ENCODE measurements at regions not wholly inside any gene's neighbourhood (a gene's known extent, or its start where the extent isn't known, plus 50 kb on each side); places are given as distances from the start of the nearest gene placed in this dataset.
A peak's percentile ranks its signal among the peaks of the same experiment; 100 is the strongest.
"Not testable (repeated sequence)": the region's sequence is repeated elsewhere in the genome, so short reads cannot be mapped to it uniquely, and the experiment has no call there.

DNA sequence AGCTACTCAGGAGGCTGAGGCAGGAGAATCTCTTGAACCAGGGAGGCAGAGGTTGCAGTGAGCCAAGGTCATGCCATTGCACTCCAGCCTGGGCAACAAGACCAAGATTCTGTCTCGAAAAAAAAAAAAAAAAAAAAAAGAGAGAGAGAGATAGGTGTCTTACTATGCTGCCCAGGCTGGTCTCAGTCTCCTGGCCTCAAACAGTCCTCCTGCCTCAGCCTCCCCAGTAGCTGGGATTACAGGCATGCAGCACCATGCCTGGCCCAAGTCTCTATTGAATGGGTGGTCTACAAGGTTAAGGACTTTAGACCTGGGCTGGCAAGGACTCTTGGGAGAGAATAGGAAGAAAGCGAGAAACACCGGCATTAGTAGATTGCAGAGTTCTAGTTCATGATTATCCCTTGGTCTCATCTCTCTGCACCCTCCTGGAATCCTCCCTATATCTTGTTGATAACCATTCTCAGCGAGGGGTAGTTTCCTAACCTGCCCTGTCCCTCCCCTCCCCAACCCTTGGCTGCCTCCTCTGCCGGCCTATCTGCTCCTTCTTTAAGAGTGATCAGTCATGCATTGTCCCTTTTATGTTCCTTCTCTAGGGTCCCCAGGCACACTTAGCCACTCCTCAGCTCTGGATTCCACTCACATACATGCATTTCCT lies 128.1 kb upstream of the MAP1LC3B2 start:
- no peak for DNase-seq (ENCODE audit: low read depth)

GRCh38 chr12:116431677-116432300 lies 127.4 kb upstream of the MAP1LC3B2 start:
- no peak for DNase-seq (ENCODE audit: low read depth)

DNA sequence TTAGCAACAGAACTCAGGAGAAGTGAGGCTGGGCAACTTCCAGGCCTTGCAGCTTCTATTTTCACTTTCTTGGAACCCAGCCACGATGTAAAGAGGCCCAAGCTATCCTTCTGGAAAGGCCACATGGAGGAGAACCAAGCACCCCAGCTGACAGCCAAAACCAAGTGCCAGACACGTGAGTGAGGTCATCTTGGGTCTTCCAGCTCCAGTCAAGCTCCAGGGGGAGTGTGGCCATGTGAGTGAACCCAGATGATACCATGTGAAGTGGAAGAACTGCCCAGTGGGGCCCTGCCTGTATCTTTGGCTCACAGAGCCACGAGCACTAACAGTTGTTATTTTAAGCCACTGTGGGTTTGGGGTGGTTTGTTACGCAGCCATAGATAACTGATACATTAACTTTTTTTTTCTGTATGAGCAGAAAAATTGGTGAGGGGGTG lies 126.8 kb upstream of the MAP1LC3B2 start:
- peak; percentile 52 for DNase-seq (ENCODE audit: low read depth)

- no peak for DNase-seq (ENCODE audit: low read depth)
Measured at GRCh38 chr12:116433249-116433648, 125.9 kb upstream of the MAP1LC3B2 start.

GRCh38 chr12:116434155-116435011 lies 124.8 kb upstream of the MAP1LC3B2 start:
- DNase-seq (ENCODE audit: low read depth): peak; percentile 92

DNA sequence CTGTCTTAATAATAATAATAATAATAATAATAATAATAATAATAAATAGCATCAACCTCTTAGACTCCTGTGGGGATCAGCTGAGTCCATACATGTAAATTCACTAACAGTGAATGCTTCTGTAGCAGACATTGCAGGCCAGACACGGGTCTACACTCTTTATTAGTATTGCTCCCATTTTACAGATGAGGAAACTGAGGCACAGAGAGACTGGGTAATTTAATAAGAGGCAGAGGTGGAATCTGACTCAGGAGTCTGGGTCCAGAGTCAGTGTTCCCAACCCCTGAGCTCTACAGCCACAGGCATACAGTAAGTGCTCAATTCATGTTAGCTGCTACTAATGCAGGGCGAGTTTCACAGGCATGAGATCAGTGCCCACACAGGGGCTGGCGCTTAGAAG lies 123.2 kb upstream of the MAP1LC3B2 start:
- DNase-seq (ENCODE audit: low read depth): no peak

GRCh38 chr12:116436561-116437249 lies 122.5 kb upstream of the MAP1LC3B2 start:
- no peak for DNase-seq (ENCODE audit: low read depth)

- no peak for DNase-seq (ENCODE audit: low read depth)
Measured at GRCh38 chr12:116441292-116441691, 117.9 kb upstream of the MAP1LC3B2 start.

- no peak for DNase-seq (ENCODE audit: low read depth)
Measured at GRCh38 chr12:116442304-116442703, 116.9 kb upstream of the MAP1LC3B2 start.

DNA sequence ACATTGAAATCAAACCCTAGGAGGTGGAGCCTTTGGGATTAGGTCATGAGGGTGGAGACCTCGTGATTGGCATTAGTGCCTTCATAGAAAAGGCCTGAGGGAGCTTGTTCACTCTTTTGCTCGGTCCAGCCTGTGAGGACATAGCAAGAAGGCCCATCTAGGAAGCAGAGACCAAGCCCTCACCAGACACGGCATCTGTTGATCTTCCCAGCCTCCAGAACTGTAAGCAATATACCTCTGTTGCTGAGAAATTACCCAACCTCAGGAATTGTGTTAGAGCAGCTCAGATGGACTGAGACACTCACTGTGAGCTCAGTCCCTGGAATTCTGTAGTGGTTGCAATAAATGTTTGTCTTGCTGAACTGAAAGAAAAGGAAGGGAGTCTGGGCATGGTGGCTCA lies 116.2 kb upstream of the MAP1LC3B2 start:
- DNase-seq (ENCODE audit: low read depth): no peak

DNA sequence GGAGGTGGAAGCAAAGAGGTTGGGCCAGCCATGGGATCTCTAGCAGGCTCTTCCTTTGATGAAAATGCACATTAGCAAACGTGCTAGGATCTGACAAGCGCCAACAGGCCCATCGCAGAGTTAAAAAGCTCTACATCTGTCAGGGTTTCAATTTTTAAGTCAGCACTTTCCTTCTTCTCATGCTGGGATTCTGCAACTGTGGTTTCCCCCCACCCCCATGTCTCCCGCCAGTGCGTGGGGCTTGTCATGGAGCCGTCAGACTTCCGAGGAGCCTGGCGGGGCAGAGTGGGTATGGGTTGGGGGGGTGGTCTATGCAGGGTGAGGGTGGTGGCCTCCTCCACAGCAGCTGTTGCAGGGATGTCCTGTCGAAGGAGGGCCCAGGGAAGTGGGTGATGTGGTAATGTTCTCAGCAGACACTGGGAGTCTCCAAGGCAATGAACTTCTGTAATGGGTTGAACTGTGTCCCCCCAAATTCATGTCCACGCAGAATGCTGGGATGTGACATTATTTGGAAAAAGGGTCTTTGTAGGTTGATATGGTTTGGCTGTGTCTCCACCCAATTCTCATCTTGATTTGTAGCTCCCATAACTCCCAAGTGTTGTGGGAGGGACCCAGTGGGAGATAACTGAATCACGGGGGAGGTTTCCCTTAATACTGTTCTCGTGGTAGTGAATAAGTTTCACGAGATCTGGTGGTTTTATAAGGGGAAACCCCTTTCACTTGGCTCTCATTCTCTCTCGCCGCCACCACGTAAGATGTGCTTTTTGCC lies 115.2 kb upstream of the MAP1LC3B2 start:
- no peak for DNase-seq (ENCODE audit: low read depth)

- no peak for DNase-seq (ENCODE audit: low read depth)
Measured at GRCh38 chr12:116444590-116444943, 114.6 kb upstream of the MAP1LC3B2 start.

GRCh38 chr12:116448165-116448739 lies 110.9 kb upstream of the MAP1LC3B2 start:
- no peak for DNase-seq (ENCODE audit: low read depth)

- DNase-seq (ENCODE audit: low read depth): no peak
Measured at GRCh38 chr12:116450406-116450910, 108.7 kb upstream of the MAP1LC3B2 start.

DNA sequence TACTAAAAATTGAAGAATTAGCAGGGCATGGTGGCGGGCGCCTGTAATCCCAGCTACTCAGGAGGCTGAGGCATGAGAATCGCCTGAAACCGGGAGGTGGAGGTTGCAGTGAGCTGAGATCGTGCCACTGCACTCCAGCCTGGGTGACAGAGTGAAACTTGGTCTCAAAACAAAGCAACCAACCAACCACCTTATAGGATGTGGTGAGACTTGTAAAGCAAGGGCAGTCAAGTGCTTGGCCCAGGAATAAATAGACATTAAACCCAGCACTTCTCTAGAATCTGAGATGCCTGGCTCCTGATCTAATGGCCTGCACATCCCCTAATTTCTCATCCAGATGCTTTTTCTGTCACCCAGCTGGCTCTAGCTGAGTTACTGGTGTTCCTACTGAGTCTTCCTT lies 106.2 kb upstream of the MAP1LC3B2 start:
- DNase-seq (ENCODE audit: low read depth): not testable (repeated sequence)

- DNase-seq (ENCODE audit: low read depth): no peak
Measured at GRCh38 chr12:116453631-116454030, 105.5 kb upstream of the MAP1LC3B2 start.

GRCh38 chr12:116454076-116454475 lies 105.1 kb upstream of the MAP1LC3B2 start:
- DNase-seq (ENCODE audit: low read depth): no peak

GRCh38 chr12:116454950-116455447 lies 104.2 kb upstream of the MAP1LC3B2 start:
- DNase-seq (ENCODE audit: low read depth): peak; percentile 93

- DNase-seq (ENCODE audit: low read depth): peak; percentile 93
Measured at GRCh38 chr12:116455540-116456329, 103.4 kb upstream of the MAP1LC3B2 start.
